Right cardiac atrium (tissue), 5 donors: ENCODE measurements at regions not wholly inside any gene's neighbourhood (a gene's known extent, or its start where the extent isn't known, plus 50 kb on each side); places are given as distances from the start of the nearest gene placed in this dataset.

Experiments
- ATAC-seq, 2 donors: fragments of 200-7000 bp; cut with Tn5 transposase; one replicate each; pipeline versions ENCODE4 v1.8.0 to v1.9.1; 2020; ENCODE audit warnings: moderate library complexity in 2 of 2, mild to moderate bottlenecking in 1 of 2
- DNase-seq, 3 donors: peaks; one replicate each; pipeline ENCODE4 v3.0.0-alpha.2; 2020
- H3K27ac ChIP-seq: one replicate; pipeline ENCODE4 v1.5.1; 2013; ENCODE audit warnings: mild to moderate bottlenecking, low read length, control low read depth, moderate library complexity
- H3K27me3 ChIP-seq: one replicate; pipeline ENCODE4 v1.6.1; 2013; ENCODE audit not compliant: control insufficient read depth, insufficient read depth
- H3K4me1 ChIP-seq: one replicate; pipeline ENCODE4 v1.6.1; 2013; ENCODE audit warnings: low read length; ENCODE audit not compliant: control insufficient read depth, insufficient read depth
- H3K4me3 ChIP-seq: one replicate; pipeline ENCODE4 v1.5.1; 2013; ENCODE audit warnings: low read length, control low read depth
- H3K9me3 ChIP-seq: one replicate; pipeline ENCODE4 v1.6.1; 2013; ENCODE audit warnings: low read length; ENCODE audit not compliant: control insufficient read depth
- WGBS: extraction: QIAGEN DNeasy Blood & Tissue Kit; methylation state at CpG from one replicate; pipeline ENCODE4 v1.1.7; 2013; 5-methylcytosine and 5-hydroxymethylcytosine counted together
- intact Hi-C, 4 donors: fragments of 100-400 bp; cut with DNase I; formaldehyde crosslinking; loops; one replicate each; pipeline versions ENCODE4 v1.11.0 to v1.14.0; 2022 to 2023
- donor health status: healthy with polysubstance abuse.
- donor health status: DM: no; HTN: yes; CAD: no.
- donor health status: DM: no; HTN: no; CAD: no.
- donor health status: DM: no; HTN: yes; CAD: no; lungs with severe emphysema.
- donor health status: DM: yes; HTN: yes; CAD: no.

DNA sequence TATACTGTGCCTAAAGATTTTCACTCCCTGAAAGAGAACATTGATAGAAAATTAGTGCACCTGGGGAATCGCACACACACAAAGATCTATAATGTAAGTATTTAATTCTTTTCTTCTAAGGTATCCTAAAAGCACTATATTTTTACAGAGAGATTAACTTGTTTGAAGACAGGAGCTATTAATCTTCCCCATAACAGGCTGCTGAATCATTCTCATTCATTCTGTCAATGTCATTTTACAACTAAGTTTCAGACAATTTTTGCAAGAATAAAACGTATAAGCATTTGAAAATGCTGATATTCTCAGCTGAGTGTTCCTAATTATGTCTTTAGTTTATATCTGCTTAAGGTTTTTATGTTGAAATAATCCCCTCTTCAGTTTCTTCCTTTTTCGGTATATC is 776.7 kb downstream of the NXPH1 start:
- Histone ChIP-seq H3K27me3 (no peaks in the 10 kb centered on the region), H3K4me3 (no peak overlapping the region), H3K27ac (no peak overlapping the region), H3K9me3 (no peaks in the 10 kb centered on the region), H3K4me1 (no peaks in the 10 kb centered on the region)
- DNase-seq (no peak), ATAC-seq (no peak)
- intact Hi-C loops, result no loop called here
- WGBS, result 63% methylated on average over 3 of the region's 3 CpGs

DNA sequence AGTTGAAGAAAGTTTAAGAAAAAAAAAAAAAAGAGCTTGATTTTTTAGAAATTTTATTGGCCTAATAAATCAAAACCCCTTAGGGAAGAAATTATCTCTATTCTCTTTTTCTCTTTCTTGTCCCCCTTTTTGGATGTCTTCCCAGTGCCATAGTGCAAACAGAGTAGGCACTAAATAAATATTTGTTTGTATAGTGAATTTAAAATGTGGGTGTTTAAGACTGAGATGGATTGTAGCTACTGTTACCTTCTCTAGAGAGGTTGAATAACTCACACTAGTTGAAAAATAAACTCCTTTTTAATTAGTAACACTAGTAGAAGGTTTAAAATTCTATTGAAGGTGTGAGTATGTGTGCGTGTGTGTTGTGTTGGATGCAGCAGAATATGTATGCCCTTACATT is 783.8 kb downstream of the NXPH1 start:
- DNase-seq (no peak), ATAC-seq (no peak)
- H3K4me3 ChIP-seq, result no peak overlapping the region
- intact Hi-C loops, result no loop called here
- H3K27me3 ChIP-seq, result no peaks in the 10 kb centered on the region
- H3K9me3 ChIP-seq, result no peaks in the 10 kb centered on the region
- no peak overlapping the region for H3K27ac ChIP-seq
- H3K4me1 ChIP-seq, result no peaks in the 10 kb centered on the region
- 83% methylated on average over 1 of the region's 1 CpG for WGBS

DNA sequence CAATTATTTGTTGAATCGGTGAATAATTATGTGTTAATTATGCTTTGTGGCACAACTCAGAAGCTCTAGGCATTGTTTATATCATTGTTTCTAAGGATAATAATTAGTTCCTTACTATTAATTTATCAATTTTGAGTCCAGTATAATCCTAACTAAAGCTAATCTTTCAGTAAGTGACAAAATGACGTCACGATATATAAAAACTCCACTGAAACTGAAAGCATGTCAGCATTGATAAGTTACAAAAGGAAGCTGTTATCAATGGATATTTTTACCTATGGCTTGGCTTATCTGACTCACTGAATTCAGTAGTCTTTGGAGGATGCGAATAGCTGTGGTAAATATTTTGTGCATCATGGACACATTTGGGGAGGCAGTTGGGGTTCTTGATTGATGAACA is 793.1 kb downstream of the NXPH1 start:
- Histone ChIP-seq H3K27ac (no peak overlapping the region), H3K9me3 (no peaks in the 10 kb centered on the region), H3K27me3 (no peaks in the 10 kb centered on the region), H3K4me1 (no peaks in the 10 kb centered on the region), H3K4me3 (no peak overlapping the region)
- no peak for DNase-seq
- intact Hi-C loops, result no loop called here
- no peak for ATAC-seq
- 79% methylated on average over 4 of the region's 4 CpGs for WGBS

DNA sequence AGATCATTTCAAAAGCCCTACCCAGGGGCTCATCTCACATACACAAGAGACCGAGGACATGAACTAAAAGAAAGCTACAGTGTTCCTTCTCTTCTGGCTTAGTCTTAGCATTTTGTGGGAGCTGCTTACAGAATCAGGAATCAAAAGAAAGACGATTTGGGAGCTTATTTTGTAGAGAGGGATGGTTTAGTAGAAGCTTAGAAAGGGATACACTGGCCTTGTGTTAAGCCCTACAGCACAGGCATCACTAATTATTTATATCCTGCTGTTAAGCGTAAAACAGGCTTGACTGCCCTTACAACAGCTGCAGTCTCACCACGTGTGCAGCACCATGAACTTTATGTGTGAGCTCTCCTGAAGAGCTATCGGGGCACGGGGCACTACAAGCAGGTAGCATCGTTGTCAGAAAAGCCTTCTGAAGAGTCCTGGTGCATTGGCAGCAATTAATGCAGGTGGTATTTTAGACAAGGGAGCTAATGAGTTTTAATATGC is 798.3 kb downstream of the NXPH1 start:
- ATAC-seq, result no peak
- no peaks in the 10 kb centered on the region for H3K9me3 ChIP-seq
- 42% methylated on average over 7 of the region's 7 CpGs for WGBS

DNA sequence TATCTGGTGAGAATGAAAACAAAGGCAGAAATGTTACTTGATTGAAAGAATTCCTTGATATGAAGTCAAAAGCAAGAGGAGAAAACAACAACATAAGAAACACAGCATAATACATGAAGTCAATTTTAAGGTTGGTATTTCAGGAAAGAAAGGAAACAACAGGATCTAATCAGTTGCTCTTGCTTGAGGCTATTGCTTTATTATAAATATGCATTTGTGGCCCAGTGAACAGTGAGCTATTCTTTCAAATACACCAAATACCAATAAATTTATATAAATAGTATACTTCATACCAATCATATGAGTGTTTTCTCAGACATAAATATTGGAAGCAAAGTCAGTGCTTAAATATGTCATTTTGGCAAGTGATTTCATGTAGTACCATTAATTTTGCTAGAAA is 806.6 kb downstream of the NXPH1 start:
- no peaks in the 10 kb centered on the region for H3K9me3 ChIP-seq
- H3K4me3 ChIP-seq, result no peak overlapping the region
- intact Hi-C loops, result no loop called here
- no peak overlapping the region for H3K27ac ChIP-seq
- no peaks in the 10 kb centered on the region for H3K4me1 ChIP-seq
- no peak for DNase-seq
- H3K27me3 ChIP-seq, result no peaks in the 10 kb centered on the region
- ATAC-seq, result no peak

More for the DNA sequence above, 798.3 kb downstream of the NXPH1 start:
- DNase-seq, result no peak
- Histone ChIP-seq H3K4me3 (no peak overlapping the region), H3K27ac (no peak overlapping the region), H3K4me1 (no peaks in the 10 kb centered on the region), H3K27me3 (no peaks in the 10 kb centered on the region)
- intact Hi-C loops, result no loop called here

DNA sequence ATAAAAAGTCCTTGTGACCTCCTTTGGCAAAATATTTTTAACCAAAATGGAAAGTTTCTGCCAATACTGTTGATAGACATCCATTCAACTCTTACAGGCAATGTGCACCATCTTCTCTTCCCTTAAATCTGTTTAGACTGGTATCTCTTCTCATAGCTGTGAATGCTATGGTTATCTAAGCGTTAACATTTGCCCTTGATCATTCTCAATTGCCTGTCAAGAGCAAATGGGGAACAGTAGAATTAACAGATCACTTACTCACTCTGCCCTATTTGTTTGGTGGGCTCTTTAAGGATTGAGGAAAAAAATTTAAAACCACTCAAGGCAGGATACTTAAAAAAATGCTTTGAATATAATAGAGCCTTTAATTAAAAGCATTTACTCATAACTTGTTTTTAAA is 808.4 kb downstream of the NXPH1 start:
- no peaks in the 10 kb centered on the region for H3K27me3 ChIP-seq
- intact Hi-C loops, result no loop called here
- H3K4me3 ChIP-seq, result no peak overlapping the region
- ATAC-seq (no peak), DNase-seq (no peak)
- H3K27ac ChIP-seq, result no peak overlapping the region
- WGBS, result 41% methylated on average over 1 of the region's 1 CpG
- no peaks in the 10 kb centered on the region for H3K4me1 ChIP-seq
- no peaks in the 10 kb centered on the region for H3K9me3 ChIP-seq

DNA sequence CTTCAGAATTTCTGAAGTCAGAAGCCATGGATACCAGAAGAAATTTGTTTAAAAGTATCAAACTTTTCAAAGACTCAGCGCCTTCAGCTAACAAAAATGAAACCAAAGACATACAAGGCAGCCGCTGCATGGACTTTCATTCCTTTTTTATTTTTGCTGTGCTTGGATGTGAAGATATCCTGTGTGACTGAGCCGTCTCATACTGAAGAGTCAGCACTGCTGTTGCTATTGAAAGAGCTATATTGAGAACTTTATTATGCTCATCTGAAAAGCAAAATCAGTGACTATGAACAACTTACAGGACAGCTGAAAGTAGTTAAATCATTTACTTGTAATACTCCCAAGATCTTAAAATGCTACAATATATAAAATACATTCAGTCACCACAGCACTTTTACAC is 809.2 kb downstream of the NXPH1 start:
- H3K27me3 ChIP-seq, result no peaks in the 10 kb centered on the region
- H3K27ac ChIP-seq, result no peak overlapping the region
- H3K9me3 ChIP-seq, result no peaks in the 10 kb centered on the region
- WGBS, result 57% methylated on average over 3 of the region's 3 CpGs
- ATAC-seq (no peak), DNase-seq (no peak)
- intact Hi-C loops, result no loop called here
- peak overlapping the region; percentile 10 for H3K4me3 ChIP-seq
- H3K4me1 ChIP-seq, result no peaks in the 10 kb centered on the region

DNA sequence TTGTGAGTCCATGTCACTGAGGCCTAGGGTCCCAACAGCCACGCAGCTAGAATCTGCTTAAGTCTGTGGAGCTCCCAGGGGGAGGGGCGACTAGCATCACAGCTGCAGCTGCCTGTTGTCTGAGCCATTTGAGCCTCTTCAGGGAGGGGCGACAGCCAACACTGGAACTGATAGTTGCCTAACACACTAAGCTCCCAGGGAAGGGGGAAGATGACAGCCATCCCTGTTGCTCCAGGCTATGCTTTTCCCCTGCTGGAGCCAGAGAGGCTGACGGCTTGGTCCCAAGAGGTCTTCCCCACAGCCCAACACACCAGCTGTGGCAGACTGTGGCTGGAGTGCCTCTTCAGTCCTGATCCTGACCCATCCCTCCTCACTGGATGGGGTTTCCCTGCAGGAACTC is 817.5 kb downstream of the NXPH1 start:
- peak in 2 of 3 donors; percentile 11 to 44 for DNase-seq
- no peak overlapping the region for H3K27ac ChIP-seq
- no peaks in the 10 kb centered on the region for H3K9me3 ChIP-seq
- H3K27me3 ChIP-seq, result no peaks in the 10 kb centered on the region
- intact Hi-C loops, result no loop called here
- 58% methylated on average over 4 of the region's 4 CpGs for WGBS
- H3K4me1 ChIP-seq, result no peaks in the 10 kb centered on the region
- no peak for ATAC-seq
- H3K4me3 ChIP-seq, result no peak overlapping the region

DNA sequence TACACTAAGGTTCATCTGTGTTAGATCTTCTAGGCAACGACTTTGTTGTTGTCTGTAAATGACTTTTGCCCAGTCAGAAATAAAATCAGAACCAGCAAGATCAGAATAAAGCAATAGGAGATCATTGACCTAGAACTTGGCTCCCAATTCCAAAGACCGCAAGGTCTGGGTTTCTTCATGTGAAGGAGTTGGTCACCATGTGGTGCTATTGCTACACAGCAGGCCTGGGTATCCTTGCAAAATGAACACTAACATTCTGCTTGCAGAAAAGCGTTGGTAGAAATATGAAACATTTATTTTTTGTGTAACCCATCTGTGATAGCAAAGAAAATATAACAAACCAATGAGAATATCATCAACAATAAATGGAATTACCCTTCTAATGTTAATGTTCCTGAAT is 831.0 kb downstream of the NXPH1 start:
- Histone ChIP-seq H3K4me3 (no peak overlapping the region), H3K27ac (no peak overlapping the region), H3K9me3 (no peaks in the 10 kb centered on the region), H3K4me1 (no peaks in the 10 kb centered on the region), H3K27me3 (no peaks in the 10 kb centered on the region)
- WGBS, result 59% methylated on average over 3 of the region's 3 CpGs
- DNase-seq, result no peak
- intact Hi-C loops, result no loop called here
- ATAC-seq, result no peak

DNA sequence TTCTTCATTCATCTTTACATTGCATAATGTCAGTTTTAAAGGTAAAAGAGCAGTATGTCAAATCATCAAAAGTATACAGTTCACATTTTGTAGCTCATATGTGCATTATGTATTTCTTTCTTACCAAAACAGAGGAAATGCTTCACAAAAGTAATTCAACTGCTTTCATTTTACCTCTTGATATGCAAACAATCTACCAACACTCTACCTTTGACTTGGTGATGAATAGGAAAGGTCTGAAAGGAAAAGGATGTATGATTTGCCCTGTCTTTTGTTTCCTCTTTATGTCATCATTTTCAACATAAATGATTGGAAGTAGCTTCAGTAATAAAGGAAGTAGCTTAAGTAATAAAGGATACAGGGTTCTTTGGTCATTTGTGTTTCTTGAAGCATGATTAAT is 846.7 kb downstream of the NXPH1 start:
- Histone ChIP-seq H3K4me1 (no peaks in the 10 kb centered on the region), H3K27ac (no peak overlapping the region), H3K9me3 (no peaks in the 10 kb centered on the region), H3K4me3 (no peak overlapping the region), H3K27me3 (no peaks in the 10 kb centered on the region)
- intact Hi-C loops, result no loop called here
- ATAC-seq, result no peak
- no peak for DNase-seq

DNA sequence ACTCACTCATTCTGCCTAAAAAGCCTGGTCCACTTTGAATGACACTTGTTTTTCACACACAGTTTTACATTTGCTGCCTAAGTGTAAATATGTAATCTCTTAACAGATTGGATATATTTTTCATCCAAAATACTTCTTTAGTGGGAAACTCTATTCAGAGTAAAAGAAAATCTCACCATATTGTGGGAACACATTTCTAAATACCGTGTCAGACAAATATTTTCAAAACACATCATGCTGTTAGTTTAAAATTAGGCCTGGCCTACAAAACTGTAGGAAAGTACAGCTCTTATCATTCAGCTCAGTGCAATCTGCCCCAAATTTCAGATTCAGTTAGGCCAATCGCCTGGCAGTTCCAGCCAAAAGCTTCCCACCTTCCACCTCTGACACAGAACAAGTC is 849.8 kb downstream of the NXPH1 start:
- Histone ChIP-seq H3K27ac (no peak overlapping the region), H3K4me3 (no peak overlapping the region), H3K27me3 (no peaks in the 10 kb centered on the region), H3K4me1 (no peaks in the 10 kb centered on the region), H3K9me3 (no peaks in the 10 kb centered on the region)
- peak in 1 of 3 donors; percentile 14 for DNase-seq
- intact Hi-C loops, result no loop called here
- ATAC-seq, result no peak
- WGBS, result 39% methylated on average over 2 of the region's 2 CpGs

DNA sequence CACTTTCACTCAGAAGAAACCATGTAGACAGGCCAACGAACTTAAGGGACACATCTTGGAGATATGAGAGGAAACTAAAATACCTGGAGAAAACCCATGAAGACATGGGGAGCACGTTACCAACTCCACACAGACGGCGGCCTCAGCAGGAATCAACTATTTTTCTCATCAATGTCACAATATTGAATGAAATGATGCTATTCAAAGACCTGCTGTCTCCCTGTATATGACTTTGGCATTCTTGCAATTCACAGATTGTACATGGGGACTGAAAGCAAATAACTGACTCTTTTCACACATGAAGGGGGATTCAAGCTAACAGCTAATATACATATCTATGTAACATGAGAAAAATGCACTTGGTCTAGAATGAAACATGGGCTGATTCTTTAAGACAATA is 869.0 kb downstream of the NXPH1 start:
- H3K9me3 ChIP-seq, result no peaks in the 10 kb centered on the region
- H3K4me3 ChIP-seq, result no peak overlapping the region
- no peaks in the 10 kb centered on the region for H3K4me1 ChIP-seq
- no peaks in the 10 kb centered on the region for H3K27me3 ChIP-seq
- no peak overlapping the region for H3K27ac ChIP-seq
- 72% methylated on average over 4 of the region's 4 CpGs for WGBS
- intact Hi-C loops, result no loop called here
- DNase-seq, result no peak
- no peak for ATAC-seq
